Muscle of leg (tissue), 3 donors: ENCODE measurements at regions not wholly inside any gene's neighbourhood (a gene's known extent, or its start where the extent isn't known, plus 50 kb on each side); places are given as distances from the start of the nearest gene placed in this dataset.

Source experiments
- DNase-seq: peaks from one replicate; pipeline ENCODE4 v3.0.0; 2013
- H3K27ac ChIP-seq: one replicate; pipeline ENCODE4 v1.5.1; 2013; ENCODE audit warnings: mild to moderate bottlenecking, low read length, control low read depth
- H3K27me3 ChIP-seq: one replicate; pipeline ENCODE4 v1.6.1; 2013; ENCODE audit warnings: low read length; ENCODE audit not compliant: control insufficient read depth, insufficient read depth
- H3K36me3 ChIP-seq: one replicate; pipeline ENCODE4 v1.6.1; 2013; ENCODE audit warnings: low read length; ENCODE audit not compliant: control insufficient read depth, insufficient read depth
- H3K4me1 ChIP-seq: one replicate; pipeline ENCODE4 v1.6.1; 2013; ENCODE audit warnings: low read length; ENCODE audit not compliant: control insufficient read depth, insufficient read depth
- H3K4me3 ChIP-seq: one replicate; pipeline ENCODE4 v1.5.1; 2013; ENCODE audit warnings: low read length, control low read depth
- H3K9me3 ChIP-seq: replicated peaks from 2 replicates; pipeline ENCODE4 v1.6.1; 2013; ENCODE audit warnings: low read depth, low read length; ENCODE audit not compliant: control insufficient read depth
- WGBS: methylation state at CpG from one replicate; pipeline ENCODE4 v1.1.5; 2013; ENCODE audit warnings: missing lambda C conversion rate; ENCODE audit not compliant: insufficient coverage; 5-methylcytosine and 5-hydroxymethylcytosine counted together

DNA sequence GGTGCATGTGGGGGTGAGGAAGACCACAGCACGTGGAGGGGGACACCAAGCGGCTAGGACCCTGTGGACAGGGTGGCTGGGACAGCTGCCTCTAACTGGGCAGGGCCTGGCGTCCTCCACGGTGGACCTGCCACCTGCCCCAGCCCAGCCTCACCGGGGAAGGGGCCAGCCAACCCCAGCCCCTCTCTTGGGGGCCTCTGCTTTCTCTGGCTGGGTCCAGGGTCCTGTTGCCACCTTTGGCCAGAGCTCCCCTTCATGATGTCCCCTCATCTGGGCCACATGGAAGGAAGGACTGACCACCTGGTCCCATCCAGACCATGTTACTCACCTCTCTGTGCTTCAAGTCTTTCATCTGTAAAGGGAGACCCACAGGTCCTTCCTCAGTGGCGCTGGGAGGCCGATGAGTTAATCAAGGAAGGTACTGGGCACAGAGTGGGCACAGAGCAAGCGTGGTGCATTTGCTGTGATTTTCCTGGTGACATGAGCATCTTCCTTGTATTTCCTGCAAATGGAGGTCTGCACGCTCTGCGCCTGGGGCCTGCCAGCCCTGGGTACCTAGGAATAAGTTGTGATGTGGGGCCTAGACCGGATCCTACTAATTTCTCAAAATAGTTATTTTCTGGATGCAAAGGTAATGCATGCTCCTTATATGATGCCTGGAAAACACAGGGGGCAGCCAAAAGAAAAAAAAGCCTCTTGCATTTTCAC, 538.4 kb downstream of the TBC1D22A start:
- 82% methylated on average over 6 of the region's 11 CpGs for WGBS

DNA sequence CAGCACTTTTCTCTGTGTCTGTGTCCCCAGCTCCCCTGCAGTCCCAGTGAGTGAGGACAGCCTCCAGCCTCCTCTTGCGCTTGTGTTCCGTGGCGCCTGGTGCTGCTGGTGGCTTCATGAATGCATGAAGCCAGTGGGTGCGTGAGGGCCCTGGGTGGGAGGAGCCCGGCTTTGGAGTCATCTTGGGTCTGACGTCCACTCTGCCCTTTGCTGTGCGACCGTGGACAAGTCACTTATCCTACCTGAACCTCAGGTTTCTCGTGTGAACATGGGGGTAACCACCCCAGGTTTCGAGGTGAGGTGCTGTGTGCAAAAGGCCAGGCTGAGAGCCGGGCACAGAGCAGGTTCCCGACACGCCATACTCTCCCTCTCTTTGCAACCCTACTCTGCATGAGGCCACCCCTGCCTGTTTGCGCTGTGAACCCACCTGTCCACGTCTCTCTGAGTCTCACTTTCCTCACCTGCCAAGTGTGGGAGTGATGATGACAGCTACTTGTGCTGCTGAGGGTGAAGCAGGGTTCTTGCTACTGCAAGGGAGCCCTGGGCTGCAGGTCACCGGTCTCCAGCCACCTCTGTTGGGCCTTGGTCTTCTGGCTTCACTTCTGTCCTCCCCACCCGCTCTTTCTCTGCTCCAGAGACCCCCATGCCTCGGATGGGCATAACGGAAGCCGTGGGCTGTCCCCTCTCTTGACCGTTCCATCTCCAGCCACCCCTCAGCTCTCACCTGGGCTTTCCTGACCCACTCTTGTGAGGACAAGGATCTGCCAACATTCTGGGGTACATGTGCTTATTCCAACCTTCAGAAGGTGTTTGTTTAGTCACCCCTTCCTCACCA, 537.6 kb downstream of the TBC1D22A start:
- DNase-seq = no peak
- Histone ChIP-seq H3K9me3 (no peaks in the 10 kb centered on the region), H3K27me3 (peaks cover 23% of the 10 kb centered on the region), H3K4me1 (no peaks in the 10 kb centered on the region), H3K27ac (no peak overlapping the region), H3K36me3 (no peaks in the 10 kb centered on the region), H3K4me3 (no peak overlapping the region)
- WGBS = 79% methylated on average over 18 of the region's 21 CpGs

More for the DNA sequence above, 538.4 kb downstream of the TBC1D22A start:
- Histone ChIP-seq H3K4me3 (no peak overlapping the region), H3K27ac (no peak overlapping the region), H3K4me1 (no peaks in the 10 kb centered on the region), H3K9me3 (no peaks in the 10 kb centered on the region), H3K36me3 (no peaks in the 10 kb centered on the region), H3K27me3 (peaks cover 18% of the 10 kb centered on the region)
- no peak for DNase-seq

DNA sequence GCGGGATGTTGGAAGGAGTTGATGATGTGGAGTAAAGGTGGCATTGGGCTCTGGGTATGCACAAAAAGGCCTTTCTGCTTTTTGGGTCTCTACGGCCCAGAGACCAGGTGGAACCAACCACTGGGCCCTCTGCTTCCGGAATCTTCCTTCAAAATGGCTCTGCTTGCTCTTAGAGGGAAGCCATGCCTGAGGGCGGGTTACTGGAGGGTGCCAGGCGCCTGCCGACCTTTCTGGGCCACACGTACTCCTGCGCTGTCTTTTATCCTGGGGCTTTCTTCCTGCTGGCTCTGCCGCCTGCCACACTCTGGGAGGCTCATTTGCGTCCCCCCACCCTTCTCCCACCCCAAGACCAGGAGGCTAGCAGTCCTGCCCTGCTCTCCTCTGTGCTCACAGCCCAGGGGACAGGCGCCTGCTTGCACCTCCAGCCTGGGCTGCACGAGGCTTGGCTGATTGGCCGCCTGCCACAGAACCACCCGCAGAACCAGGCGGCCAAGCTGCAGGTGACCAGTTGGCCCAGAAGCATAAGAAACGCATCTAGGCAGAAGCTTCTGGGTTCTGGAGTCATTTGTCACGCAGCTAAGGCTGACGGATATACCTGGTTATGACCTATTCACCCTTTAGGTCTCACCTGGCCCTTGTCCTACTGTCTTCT, 536.9 kb downstream of the TBC1D22A start:
- H3K27ac ChIP-seq = no peak overlapping the region
- H3K36me3 ChIP-seq = no peaks in the 10 kb centered on the region
- H3K4me3 ChIP-seq = no peak overlapping the region
- no peaks in the 10 kb centered on the region for H3K4me1 ChIP-seq
- H3K9me3 ChIP-seq = no peaks in the 10 kb centered on the region
- peaks cover 26% of the 10 kb centered on the region for H3K27me3 ChIP-seq
- DNase-seq = no peak
- WGBS = 88% methylated on average over 16 of the region's 18 CpGs

DNA sequence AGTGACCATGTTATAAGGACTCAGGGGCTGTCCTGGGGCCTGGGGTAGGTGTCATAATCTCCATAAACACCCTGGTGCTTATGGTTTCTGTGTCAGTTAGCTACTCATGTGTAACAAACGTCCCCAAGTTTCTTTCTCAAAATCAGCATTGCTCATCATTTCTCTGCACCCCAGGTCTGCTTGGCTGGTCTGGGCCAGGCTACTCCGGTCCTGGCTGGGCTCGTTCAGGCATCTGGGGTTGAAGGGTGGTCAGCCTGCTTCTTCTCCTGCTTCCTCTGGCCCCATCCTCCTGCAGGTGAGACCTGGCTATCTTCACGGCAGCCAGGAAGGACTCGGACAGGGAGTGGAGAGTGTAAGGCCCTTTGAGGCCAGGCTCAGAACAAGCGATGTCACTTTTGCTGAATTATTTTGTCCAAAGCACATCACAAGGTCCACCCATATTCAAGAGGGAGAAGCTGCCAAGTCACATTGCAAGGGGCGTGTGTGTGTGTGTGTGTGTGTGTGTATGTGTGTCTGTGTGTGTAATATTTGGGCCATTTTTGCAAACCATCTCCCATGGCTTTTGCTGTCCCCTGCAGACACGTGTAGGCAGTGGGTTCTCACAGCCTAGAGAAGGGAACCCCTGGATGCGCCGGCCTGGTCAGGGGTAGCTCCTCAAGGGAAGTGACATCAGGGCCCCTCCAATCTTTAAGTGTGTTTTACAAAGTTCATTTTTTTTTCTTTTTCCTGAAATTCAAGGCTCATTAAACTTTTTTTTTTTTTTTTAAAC, 535.8 kb downstream of the TBC1D22A start:
- no peak overlapping the region for H3K4me3 ChIP-seq
- no peak overlapping the region for H3K27ac ChIP-seq
- peaks cover 33% of the 10 kb centered on the region for H3K27me3 ChIP-seq
- H3K36me3 ChIP-seq = no peaks in the 10 kb centered on the region
- no peaks in the 10 kb centered on the region for H3K4me1 ChIP-seq
- 68% methylated on average over 3 of the region's 10 CpGs for WGBS
- peak; percentile 16 for DNase-seq
- H3K9me3 ChIP-seq = no peaks in the 10 kb centered on the region

DNA sequence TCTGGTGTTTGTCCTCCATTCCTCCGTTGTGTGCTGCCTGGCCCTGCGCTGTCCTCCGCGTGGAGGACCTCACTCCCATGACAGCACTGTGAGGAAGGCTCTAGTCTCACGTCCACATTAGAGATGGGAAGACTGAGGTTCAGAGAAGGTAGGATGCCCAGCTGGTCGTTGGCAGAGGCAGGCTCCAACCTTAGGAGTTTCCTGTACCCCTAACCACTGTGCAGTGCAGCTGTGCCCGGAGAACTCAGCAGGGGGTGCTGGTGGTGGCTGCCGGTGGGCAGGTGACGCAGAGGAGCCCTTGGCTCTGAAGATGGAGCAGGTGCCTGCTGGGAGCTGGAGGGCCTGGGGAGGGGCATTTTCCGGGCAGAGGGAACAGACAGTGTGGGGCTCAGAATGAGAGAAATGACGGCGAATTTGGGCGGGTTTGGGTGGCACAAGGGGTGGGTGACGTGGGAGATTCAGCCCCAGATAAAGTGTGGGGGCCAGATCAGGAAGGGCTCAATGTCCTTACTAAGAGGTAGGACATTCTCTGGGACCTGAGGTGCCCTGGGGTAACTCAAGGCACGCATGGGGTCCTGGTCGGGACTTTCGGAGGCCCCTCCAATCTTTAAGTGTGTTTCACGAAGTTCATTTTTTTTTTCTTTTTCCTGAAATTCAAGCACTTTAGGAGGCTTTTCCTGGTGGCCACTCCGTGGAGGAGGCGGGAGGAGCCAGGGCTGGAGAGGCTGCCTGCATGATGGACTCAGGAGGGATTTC, 535.0 kb downstream of the TBC1D22A start:
- Histone ChIP-seq H3K9me3 (no peaks in the 10 kb centered on the region), H3K4me3 (no peak overlapping the region), H3K27me3 (peaks cover 33% of the 10 kb centered on the region), H3K4me1 (no peaks in the 10 kb centered on the region), H3K36me3 (no peaks in the 10 kb centered on the region), H3K27ac (no peak overlapping the region)
- DNase-seq = no peak
- WGBS = 90% methylated on average over 10 of the region's 20 CpGs

DNA sequence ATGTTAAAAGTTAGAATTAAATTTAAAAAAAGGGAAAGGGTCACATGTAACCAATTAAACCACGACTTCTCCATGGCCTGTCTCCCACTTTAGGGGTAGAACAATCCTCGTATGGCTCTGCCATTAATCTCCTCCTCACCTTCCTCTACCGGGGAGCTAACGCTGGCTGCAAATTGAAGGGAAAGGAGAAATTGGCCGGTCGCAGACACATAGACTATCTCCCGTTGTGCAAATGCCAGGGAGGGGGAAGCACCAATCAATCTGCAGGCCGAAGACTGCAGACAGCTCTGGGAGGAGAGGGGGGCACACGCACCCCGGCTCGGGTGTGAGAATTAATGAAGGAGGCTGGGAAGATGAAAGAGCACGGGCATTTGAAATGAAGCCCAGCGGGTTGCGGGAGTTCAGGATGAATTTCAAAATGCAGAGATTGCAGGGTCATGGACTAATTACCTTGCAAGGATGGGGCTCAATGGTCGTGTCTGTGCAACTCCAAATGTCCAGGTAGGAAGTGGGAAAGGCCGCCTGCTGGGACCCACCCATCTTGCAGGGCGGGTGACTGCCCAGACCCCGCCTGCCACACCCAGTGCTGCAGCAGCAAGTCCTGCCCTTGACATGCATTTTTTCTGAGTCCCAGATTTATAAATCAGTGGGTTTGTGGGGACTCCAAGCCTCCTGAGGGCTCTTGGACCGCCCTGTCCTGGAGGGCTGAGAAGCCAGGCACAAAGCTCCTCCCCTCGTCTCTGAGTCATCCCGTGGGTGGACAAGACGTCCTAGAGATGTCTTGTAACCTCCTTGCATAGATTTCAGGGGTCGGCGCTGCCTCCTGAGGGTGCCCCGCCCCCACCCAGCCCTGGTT, 534.2 kb downstream of the TBC1D22A start:
- H3K27ac ChIP-seq = no peak overlapping the region
- WGBS = 64% methylated on average over 18 of the region's 25 CpGs
- H3K4me3 ChIP-seq = no peak overlapping the region
- no peaks in the 10 kb centered on the region for H3K4me1 ChIP-seq
- peaks cover 36% of the 10 kb centered on the region for H3K27me3 ChIP-seq
- H3K9me3 ChIP-seq = no peaks in the 10 kb centered on the region
- DNase-seq = no peak
- H3K36me3 ChIP-seq = no peaks in the 10 kb centered on the region

DNA sequence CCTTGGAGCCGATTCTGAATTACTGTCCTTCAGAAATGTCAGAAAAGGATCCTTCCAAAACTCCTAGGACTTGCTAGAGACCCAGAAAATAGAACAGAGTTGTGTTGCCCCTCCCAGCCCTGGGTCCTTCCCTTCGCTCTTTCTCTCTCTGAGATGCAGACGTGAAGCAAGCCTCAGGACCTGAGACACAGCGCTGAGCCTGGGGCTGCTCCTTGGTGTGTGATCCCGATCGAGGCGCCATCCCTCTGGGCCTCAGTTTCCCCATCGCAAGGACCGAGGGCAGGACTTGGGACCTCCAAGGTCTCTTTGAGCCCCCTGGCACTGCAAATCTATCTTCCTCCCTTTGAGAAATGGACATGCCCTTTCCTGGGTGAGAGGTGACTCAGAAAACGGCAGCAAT, 533.5 kb downstream of the TBC1D22A start:
- Histone ChIP-seq H3K27ac (no peak overlapping the region), H3K4me3 (no peak overlapping the region), H3K4me1 (no peaks in the 10 kb centered on the region), H3K27me3 (peaks cover 37% of the 10 kb centered on the region), H3K9me3 (no peaks in the 10 kb centered on the region), H3K36me3 (no peaks in the 10 kb centered on the region)
- WGBS = 80% methylated on average over 8 of the region's 10 CpGs
- DNase-seq = no peak

DNA sequence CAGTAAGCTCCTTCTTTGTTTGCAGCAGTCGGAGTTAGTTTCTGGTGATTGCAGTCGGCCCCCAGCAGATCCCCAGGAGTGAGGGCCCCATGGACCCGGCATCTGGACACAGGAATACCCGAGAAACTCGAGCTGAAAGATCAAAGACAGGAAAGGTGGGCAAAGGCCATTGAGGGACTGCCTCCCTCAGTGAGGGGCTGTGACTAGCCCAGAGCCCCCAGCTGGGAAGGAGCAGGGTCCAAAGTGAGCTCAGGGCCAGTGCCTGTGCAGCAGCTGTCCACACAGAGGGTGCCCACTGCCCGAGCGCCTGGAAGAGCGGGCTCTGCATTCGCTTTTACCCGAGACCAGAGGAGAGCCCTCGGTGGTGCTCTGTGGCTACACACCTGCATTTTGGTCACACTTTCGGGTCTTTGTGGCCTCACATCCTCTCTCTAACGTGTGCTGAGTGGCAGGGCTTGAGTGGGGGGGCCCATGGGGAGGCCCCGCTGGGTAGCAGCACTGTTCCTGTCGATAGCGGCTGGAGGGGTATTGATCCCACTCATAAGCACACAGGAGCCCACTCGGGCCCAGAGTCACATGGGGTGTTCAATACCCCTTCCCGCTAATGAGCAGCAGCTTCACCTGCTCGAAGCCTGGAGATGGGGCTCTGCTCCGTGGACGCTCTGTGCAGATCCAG, 532.9 kb downstream of the TBC1D22A start:
- no peak for DNase-seq
- no peaks in the 10 kb centered on the region for H3K36me3 ChIP-seq
- no peaks in the 10 kb centered on the region for H3K4me1 ChIP-seq
- peaks cover 37% of the 10 kb centered on the region for H3K27me3 ChIP-seq
- no peaks in the 10 kb centered on the region for H3K9me3 ChIP-seq
- H3K4me3 ChIP-seq = no peak overlapping the region
- no peak overlapping the region for H3K27ac ChIP-seq
- WGBS = 67% methylated on average over 11 of the region's 21 CpGs
